ENCODE measurements at regions not wholly inside any gene's neighbourhood (a gene's known extent, or its start where the extent isn't known, plus 50 kb on each side); places are given as distances from the start of the nearest gene placed in this dataset.
A peak's percentile ranks its signal among the peaks of the same experiment; 100 is the strongest.

- no peak overlapping the region for H3K27ac Mint-ChIP-seq
- TF ChIP-seq CTCF (IDR thresholded peaks at IDR 0.05; ENCODE audit: unreplicated experiment), result peak; percentile 50
- no peaks in the 10 kb centered on the region for H3K4me1 Mint-ChIP-seq (ENCODE audit: low read depth)
- H3K4me3 Mint-ChIP-seq (ENCODE audit: low read depth), result no peak overlapping the region
- H3K9me3 Mint-ChIP-seq (ENCODE audit: low read depth), result peaks cover 9% of the 10 kb centered on the region
- no peaks in the 10 kb centered on the region for H3K36me3 Mint-ChIP-seq (ENCODE audit: insufficient read depth)
- H3K27me3 Mint-ChIP-seq, result peaks cover 46% of the 10 kb centered on the region
- DNase-seq (ENCODE audit: low spot score, unreplicated experiment), result no peak
These were observed 394.8 kb downstream of the PRDM2 start for GRCh38 chr1:14094611-14095400.

DNA sequence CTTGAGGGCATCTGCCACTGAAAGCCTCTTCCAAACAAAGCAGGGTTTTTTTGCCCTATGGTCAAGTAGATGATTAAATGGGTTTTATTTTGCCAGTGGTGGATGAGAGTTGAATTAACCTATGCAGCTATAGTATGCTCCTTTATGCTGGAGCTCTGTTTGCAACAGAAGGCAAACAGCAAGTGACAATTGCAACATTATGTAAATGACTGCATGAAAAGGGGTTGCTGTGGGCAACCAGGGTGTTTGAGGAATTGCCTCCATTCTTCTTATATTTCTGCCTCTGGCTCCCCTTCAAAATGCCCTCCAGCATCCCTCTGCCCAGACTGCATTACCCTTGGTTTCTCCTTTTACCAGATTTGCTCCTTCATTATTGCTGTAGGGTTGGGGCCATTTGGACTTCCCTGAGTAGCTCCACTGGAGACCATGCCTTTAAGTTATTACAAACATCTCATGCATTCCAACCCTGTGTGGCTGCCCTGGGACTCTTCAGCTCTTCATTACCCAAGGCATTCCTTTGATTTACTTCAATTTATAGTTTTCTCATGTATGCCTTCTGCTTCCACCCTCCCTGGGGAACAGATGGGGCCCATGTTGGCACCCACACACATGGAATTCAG, 398.4 kb downstream of the PRDM2 start:
- no peaks in the 10 kb centered on the region for H3K9me3 Mint-ChIP-seq (ENCODE audit: low read depth)
- no peaks in the 10 kb centered on the region for H3K36me3 Mint-ChIP-seq (ENCODE audit: insufficient read depth)
- no peak overlapping the region for H3K4me3 Mint-ChIP-seq (ENCODE audit: low read depth)
- DNase-seq (ENCODE audit: low spot score, unreplicated experiment), result no peak
- H3K27ac Mint-ChIP-seq, result no peak overlapping the region
- TF ChIP-seq CTCF (IDR thresholded peaks at IDR 0.05; ENCODE audit: unreplicated experiment), result no peak
- H3K4me1 Mint-ChIP-seq (ENCODE audit: low read depth), result peaks cover 1% of the 10 kb centered on the region
- peaks cover 44% of the 10 kb centered on the region for H3K27me3 Mint-ChIP-seq

- Mint-ChIP-seq H3K36me3 (ENCODE audit: insufficient read depth) (no peaks in the 10 kb centered on the region), H3K27me3 (peaks cover 45% of the 10 kb centered on the region), H3K4me3 (ENCODE audit: low read depth) (no peak overlapping the region), H3K4me1 (ENCODE audit: low read depth) (peaks cover 1% of the 10 kb centered on the region), H3K9me3 (ENCODE audit: low read depth) (no peaks in the 10 kb centered on the region), H3K27ac (no peak overlapping the region)
- TF ChIP-seq CTCF (IDR thresholded peaks at IDR 0.05; ENCODE audit: unreplicated experiment), result no peak
- no peak for DNase-seq (ENCODE audit: low spot score, unreplicated experiment)
These were observed 400.5 kb downstream of the PRDM2 start for GRCh38 chr1:14100444-14100843.

- no peak for TF ChIP-seq CTCF (IDR thresholded peaks at IDR 0.05; ENCODE audit: unreplicated experiment)
- Mint-ChIP-seq H3K27me3 (peaks cover 45% of the 10 kb centered on the region), H3K9me3 (ENCODE audit: low read depth) (no peaks in the 10 kb centered on the region), H3K4me3 (ENCODE audit: low read depth) (no peak overlapping the region), H3K27ac (no peak overlapping the region), H3K36me3 (ENCODE audit: insufficient read depth) (no peaks in the 10 kb centered on the region), H3K4me1 (ENCODE audit: low read depth) (peaks cover 1% of the 10 kb centered on the region)
- no peak for DNase-seq (ENCODE audit: low spot score, unreplicated experiment)
These were observed 400.9 kb downstream of the PRDM2 start for GRCh38 chr1:14100919-14101318.

DNA sequence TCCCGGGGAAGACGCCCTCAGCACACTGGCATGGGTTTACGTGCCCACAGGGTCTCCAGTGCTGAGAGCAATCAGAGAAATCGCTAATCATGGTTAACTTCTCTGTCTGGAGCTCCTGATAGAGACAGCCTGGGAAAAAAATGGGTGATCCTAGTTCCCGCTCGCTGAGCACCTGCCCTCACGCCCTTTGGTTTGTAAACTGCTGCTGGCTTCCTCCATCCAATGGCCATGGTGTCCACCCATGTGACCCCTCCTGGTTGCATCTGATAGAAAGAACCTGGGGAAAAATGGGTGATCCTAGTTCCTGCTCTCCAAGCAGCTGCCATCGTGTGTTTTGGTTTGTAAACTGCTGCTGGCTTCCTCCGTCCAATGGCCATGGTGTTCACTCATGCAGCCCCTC, 402.2 kb downstream of the PRDM2 start:
- DNase-seq (ENCODE audit: low spot score, unreplicated experiment), result no peak
- no peak for TF ChIP-seq CTCF (IDR thresholded peaks at IDR 0.05; ENCODE audit: unreplicated experiment)
- H3K4me1 Mint-ChIP-seq (ENCODE audit: low read depth), result peaks cover 1% of the 10 kb centered on the region
- no peak overlapping the region for H3K27ac Mint-ChIP-seq
- no peaks in the 10 kb centered on the region for H3K36me3 Mint-ChIP-seq (ENCODE audit: insufficient read depth)
- peaks cover 43% of the 10 kb centered on the region for H3K27me3 Mint-ChIP-seq
- H3K4me3 Mint-ChIP-seq (ENCODE audit: low read depth), result no peak overlapping the region
- no peaks in the 10 kb centered on the region for H3K9me3 Mint-ChIP-seq (ENCODE audit: low read depth)
